ENCODE measurements at regions not wholly inside any gene's neighbourhood (a gene's known extent, or its start where the extent isn't known, plus 50 kb on each side); places are given as distances from the start of the nearest gene placed in this dataset.

- DNase-seq (ENCODE audit: low spot score in 2 of 2, unreplicated experiment in 2 of 2), result no peak
- H3K4me1 Mint-ChIP-seq, result no peaks in the 10 kb centered on the region
- H3K9me3 Mint-ChIP-seq, result no peaks in the 10 kb centered on the region
- H3K27ac Mint-ChIP-seq, result no peak overlapping the region
- peaks cover 57% of the 10 kb centered on the region for H3K27me3 Mint-ChIP-seq (ENCODE audit: low read depth)
- no peaks in the 10 kb centered on the region for H3K36me3 Mint-ChIP-seq
- no peak overlapping the region for H3K4me3 Mint-ChIP-seq
- TF ChIP-seq, protein P1, sequence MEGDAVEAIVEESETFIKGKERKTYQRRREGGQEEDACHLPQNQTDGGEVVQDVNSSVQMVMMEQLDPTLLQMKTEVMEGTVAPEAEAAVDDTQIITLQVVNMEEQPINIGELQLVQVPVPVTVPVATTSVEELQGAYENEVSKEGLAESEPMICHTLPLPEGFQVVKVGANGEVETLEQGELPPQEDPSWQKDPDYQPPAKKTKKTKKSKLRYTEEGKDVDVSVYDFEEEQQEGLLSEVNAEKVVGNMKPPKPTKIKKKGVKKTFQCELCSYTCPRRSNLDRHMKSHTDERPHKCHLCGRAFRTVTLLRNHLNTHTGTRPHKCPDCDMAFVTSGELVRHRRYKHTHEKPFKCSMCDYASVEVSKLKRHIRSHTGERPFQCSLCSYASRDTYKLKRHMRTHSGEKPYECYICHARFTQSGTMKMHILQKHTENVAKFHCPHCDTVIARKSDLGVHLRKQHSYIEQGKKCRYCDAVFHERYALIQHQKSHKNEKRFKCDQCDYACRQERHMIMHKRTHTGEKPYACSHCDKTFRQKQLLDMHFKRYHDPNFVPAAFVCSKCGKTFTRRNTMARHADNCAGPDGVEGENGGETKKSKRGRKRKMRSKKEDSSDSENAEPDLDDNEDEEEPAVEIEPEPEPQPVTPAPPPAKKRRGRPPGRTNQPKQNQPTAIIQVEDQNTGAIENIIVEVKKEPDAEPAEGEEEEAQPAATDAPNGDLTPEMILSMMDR (IDR thresholded peaks at IDR 0.05; ENCODE audit: unreplicated experiment), result no peak
Observed at GRCh38 chr12:113565368-113565767, 93.7 kb upstream of the LHX5 start.

GRCh38 chr12:113561068-113561780 is 89.6 kb upstream of the LHX5 start:
- TF ChIP-seq, protein P1 (IDR thresholded peaks at IDR 0.05; ENCODE audit: unreplicated experiment), result no peak
- no peaks in the 10 kb centered on the region for H3K9me3 Mint-ChIP-seq
- no peak overlapping the region for H3K4me3 Mint-ChIP-seq
- peaks cover 80% of the 10 kb centered on the region for H3K27me3 Mint-ChIP-seq (ENCODE audit: low read depth)
- DNase-seq (ENCODE audit: low spot score in 2 of 2, unreplicated experiment in 2 of 2), result no peak
- no peaks in the 10 kb centered on the region for H3K4me1 Mint-ChIP-seq
- H3K36me3 Mint-ChIP-seq, result no peaks in the 10 kb centered on the region
- no peak overlapping the region for H3K27ac Mint-ChIP-seq

DNA sequence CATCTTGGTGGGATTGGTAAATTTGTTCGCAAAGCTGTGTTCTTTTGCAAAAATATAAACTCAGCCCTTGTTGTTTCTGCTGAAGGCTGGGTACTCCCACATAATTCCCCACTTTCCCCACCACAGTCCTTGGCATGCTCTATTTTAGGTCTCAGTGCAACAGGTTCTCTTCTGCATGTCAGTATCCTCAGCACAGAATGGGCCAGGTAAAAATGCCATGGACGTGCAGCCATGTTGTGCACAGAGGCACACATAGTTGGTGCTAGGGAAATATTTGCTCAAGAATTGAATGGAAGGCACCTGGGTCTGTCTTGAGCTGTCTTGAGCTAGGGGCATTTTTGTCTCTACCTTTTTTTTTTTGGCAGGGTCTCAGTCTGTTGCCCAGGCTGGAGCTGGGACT is 87.8 kb upstream of the LHX5 start:
- TF ChIP-seq, protein P1 (IDR thresholded peaks at IDR 0.05; ENCODE audit: unreplicated experiment), result no peak
- Mint-ChIP-seq H3K4me1 (no peaks in the 10 kb centered on the region), H3K27me3 (ENCODE audit: low read depth) (peaks cover 71% of the 10 kb centered on the region), H3K36me3 (no peaks in the 10 kb centered on the region), H3K27ac (no peak overlapping the region), H3K4me3 (no peak overlapping the region), H3K9me3 (no peaks in the 10 kb centered on the region)
- no peak for DNase-seq (ENCODE audit: low spot score in 2 of 2, unreplicated experiment in 2 of 2)

- no peaks in the 10 kb centered on the region for H3K36me3 Mint-ChIP-seq
- peaks cover 55% of the 10 kb centered on the region for H3K27me3 Mint-ChIP-seq (ENCODE audit: low read depth)
Observed at GRCh38 chr12:113555226-113555625, 83.6 kb upstream of the LHX5 start.

DNA sequence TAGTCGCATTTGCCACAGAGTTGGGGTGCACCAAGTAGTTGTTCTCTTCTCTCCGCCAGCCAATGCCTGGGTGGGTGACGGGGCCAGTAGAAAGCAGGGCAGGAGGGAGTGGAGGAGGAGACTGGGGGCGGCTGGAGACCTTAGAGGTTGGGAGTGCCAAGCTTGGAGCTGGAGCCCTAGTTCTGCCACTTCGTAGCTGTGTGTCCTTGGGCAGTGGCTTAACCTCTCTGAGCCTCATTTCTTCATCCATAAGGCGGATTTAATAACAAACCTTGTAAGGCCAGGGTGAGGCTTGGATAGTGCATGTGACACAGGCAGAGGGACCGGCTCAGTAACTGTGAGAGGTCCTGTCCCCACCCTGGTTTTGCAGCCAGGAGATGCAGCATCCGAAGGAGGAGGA is 81.1 kb upstream of the LHX5 start:
- DNase-seq (ENCODE audit: low spot score in 2 of 2, unreplicated experiment in 2 of 2), result no peak
- Mint-ChIP-seq H3K36me3 (no peaks in the 10 kb centered on the region), H3K27ac (no peak overlapping the region), H3K4me1 (no peaks in the 10 kb centered on the region), H3K9me3 (peaks cover 7% of the 10 kb centered on the region), H3K4me3 (no peak overlapping the region), H3K27me3 (ENCODE audit: low read depth) (peaks cover 50% of the 10 kb centered on the region)
- TF ChIP-seq, protein P1 (IDR thresholded peaks at IDR 0.05; ENCODE audit: unreplicated experiment), result no peak

More at GRCh38 chr12:113555226-113555625, 83.6 kb upstream of the LHX5 start:
- no peak overlapping the region for H3K4me3 Mint-ChIP-seq
- no peak for DNase-seq (ENCODE audit: low spot score in 2 of 2, unreplicated experiment in 2 of 2)
- peaks cover 3% of the 10 kb centered on the region for H3K9me3 Mint-ChIP-seq
- H3K27ac Mint-ChIP-seq, result no peak overlapping the region
- no peaks in the 10 kb centered on the region for H3K4me1 Mint-ChIP-seq
- TF ChIP-seq, protein P1 (IDR thresholded peaks at IDR 0.05; ENCODE audit: unreplicated experiment), result no peak

All from mesothelial cell of epicardium (in vitro differentiated cells).